ENCODE measurements at regions not wholly inside any gene's neighbourhood (a gene's known extent, or its start where the extent isn't known, plus 50 kb on each side); places are given as distances from the start of the nearest gene placed in this dataset.

GRCh38 chr5:58246461-58246944 is 213.4 kb downstream of the PLK2 start:
- DNase-seq = no peak

DNA sequence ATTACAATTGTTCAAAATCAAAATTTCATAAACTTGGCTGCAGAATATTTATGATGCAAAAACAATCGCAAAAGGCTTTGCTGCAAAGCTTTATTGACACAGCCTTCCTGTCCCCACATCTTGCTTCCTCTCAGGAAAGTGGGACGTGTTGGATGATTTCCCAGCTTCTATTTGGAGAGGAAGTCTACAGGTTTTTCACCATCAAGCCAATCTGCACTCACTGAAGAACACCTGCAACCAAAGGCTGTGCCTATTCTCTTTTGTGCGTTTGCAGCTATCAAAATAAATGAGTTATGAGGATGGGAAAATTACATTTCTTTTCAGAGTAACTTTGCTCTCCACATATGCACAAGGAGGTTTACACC is 214.4 kb downstream of the PLK2 start:
- DNase-seq = no peak

DNA sequence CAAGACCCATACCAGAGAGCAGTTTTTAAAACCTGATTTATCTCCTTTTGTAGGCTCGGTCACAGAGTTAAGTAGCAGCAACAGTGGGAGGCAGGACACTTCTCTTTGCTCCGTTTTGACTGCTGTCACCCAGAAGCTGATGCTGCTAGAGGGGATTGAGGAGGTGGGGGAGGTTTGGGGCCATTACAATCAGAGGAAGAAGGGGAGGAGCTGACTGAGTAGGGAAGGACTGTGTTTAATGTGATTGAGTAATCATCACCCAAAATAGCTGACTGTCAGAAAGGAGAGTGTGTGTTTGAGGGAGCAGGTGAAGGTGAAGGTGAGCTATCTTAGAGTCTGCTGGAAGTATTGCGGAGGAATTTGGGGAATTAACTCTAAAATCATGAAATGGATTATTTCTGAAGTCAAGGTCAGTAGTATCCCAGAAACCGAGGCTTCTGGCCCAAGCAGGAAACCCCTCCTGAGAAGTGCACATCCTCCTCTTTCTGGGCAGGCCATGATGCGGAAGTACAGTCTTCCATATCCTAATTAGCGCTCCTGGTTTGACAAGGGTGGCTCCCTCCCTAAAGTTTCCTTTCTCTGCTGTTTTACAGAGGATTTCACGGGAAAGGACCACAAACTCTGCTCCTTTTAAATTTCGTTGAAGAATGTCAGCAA is 214.9 kb downstream of the PLK2 start:
- DNase-seq = no peak

GRCh38 chr5:58241389-58241788 is 218.5 kb downstream of the PLK2 start:
- no peak for DNase-seq

DNA sequence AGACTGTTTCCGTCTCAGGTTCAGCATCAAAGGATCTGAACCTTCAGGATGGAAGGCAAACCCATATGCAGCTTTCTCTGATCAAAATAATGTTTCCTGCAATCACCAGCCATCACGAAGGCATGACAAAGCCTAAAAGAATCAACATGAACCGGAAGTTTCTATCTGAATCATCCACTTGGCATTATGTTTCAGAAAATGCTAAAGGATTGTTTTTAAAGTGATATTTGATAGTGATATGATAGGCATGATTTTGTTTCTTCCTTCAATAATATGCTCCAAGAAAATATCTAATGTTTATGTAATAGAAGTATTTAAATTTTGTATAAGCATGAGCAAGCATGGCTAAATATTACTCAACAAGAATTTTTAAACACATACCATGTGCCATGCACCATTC is 219.6 kb downstream of the PLK2 start:
- no peak for DNase-seq

DNA sequence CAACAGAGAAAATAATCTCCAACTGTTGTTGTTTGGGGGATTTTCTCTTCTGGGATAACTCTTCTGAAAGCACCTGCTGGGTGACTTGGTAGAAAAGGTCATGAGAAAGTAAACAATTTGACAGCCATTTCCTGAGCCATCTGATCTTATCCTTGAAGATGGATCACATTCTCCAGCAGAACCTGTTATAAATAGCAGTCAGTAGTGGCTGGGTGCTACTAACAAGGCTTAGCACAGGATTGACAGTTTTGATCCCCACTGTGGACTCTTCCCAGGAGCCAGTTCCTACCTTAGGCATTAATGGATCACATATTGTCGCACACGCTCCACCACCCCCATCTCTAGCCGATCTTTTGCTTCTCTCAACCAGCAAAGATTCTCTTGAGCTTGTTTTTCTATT is 220.2 kb downstream of the PLK2 start:
- no peak for DNase-seq

DNA sequence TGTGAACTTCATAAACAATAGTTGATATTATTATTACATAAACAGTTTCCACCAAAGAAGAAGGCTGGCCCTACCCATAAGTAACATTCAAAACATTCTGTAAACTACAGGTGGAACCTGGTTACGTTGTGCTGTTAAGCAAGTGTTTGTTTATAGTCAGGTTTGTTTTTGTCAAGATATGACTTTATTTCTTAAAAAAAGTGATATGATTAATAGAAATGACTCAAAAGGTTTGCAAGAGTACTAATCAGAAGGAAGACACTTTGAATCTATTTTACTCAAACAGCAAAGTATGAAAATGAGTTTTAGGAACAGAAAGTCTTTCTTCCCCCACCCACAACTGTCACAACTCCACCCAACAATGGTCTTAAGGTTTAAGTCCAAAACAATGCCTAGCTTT is 220.8 kb downstream of the PLK2 start:
- no peak for DNase-seq

- no peak for DNase-seq
Observed at GRCh38 chr5:58236498-58236897, 223.4 kb downstream of the PLK2 start.

DNA sequence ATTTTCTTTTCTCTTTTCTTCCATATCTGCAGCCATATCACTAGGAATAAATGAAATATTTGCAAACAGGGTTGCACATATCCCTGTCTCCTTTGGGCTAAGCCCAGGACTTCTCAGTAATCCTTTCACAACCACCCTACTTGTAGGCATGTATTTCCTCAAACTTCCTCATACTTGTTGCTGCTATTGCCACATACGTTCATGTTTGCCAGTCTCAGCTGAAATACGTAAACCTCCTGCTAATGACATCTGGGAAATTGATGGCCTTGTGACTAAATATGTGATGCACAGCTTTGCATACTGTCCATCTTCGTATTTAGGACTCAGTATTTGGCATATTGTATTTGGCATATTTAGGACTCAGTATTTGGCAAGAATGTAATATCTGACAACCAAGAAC is 224.6 kb downstream of the PLK2 start:
- DNase-seq = no peak

GRCh38 chr5:58232130-58232529 is 227.8 kb downstream of the PLK2 start:
- DNase-seq = no peak

DNA sequence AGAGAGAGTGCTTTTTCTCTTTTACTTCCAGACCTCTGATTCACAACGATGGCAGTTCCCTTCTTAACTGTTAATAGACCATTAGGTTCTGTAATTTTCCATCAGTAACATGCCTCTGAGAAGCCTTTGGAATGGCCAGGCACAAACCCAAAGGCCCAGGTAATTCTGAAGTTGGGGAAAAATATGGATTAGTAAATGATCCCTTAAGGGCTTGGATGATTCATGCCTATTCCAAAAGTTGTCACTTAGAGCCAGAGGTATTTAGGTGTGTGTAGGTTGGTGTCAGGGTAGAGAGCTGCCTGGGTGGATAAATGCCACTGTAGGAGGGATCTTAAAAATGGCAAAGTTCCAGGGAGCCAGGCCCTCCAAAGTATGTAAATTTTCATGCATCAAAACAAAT is 228.8 kb downstream of the PLK2 start:
- DNase-seq = no peak

DNA sequence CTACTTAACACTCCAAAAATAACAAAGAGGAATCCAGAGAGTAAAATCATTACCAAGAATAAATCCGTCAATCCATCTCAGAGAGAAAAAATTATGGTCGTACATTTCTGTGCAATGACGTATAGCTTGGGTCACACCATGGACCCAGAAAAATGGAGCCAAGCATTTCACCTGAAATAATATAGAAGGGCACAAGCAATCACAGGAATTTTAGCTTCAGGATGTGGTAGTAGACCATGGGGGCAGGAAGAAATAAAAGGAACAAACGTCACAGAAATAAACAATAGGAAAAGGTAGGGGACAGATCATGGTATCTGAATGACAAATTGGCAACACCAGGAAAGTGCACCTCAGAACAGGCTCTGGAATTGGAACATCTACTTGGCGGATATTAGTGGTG is 231.0 kb downstream of the PLK2 start:
- DNase-seq = no peak

DNA sequence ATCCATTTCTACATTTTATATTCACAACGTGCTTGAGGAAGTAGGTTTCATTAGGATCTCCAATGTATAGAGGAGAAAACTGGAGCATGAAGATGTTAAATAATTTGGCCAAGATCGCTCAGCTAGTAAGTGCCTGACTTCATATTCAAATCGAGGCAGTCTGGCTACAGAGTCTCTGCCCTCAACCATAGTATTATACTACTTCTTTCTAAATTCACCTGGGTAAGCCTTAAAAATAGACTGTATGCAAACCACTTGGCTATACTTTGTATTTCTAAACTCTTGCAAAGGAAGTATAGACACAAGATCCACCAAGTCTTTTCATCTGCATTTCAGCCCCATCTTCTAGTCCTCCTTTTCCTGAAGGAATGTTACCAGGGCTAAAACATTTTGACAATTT is 232.0 kb downstream of the PLK2 start:
- DNase-seq = no peak

DNA sequence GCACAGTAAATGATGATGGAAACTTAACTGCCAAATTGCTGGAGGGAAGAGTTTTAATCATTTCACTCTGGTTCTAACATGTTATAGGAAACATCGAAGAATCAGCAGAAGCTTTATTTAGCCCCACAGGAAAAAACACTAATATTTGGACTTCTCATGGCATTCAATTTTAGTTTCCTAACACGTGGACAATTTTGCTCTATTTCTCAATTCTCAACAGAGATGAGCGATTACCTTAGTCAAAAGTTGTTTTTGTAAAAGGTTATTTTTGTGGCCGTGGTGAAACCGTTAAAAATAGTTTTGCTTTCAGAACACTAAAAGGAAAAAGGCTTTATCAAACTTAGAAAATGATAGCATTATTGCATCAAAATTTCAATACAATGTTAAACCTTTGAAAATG is 235.2 kb downstream of the PLK2 start:
- DNase-seq = no peak

GRCh38 chr5:58224221-58224620 is 235.7 kb downstream of the PLK2 start:
- no peak for DNase-seq

DNA sequence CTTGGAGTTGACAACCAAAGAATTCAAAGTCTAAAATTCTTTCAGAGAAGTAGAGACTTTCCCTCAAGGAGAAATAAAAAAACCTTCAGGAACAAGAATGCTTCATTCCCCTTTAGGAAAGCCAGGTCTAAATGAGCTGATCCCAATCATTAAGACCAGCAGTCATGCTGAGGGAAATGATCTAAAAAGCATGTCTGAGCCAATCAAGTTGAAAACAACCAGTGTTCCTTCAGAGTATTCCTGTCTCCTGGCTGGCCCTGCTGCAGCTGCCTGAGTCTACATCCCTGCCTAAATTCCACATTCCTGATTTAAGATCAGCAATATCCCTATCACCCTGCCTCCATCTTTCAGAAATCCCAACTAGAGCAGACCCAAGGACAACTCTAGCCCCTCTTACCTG is 244.5 kb downstream of the PLK2 start:
- no peak for DNase-seq

DNA sequence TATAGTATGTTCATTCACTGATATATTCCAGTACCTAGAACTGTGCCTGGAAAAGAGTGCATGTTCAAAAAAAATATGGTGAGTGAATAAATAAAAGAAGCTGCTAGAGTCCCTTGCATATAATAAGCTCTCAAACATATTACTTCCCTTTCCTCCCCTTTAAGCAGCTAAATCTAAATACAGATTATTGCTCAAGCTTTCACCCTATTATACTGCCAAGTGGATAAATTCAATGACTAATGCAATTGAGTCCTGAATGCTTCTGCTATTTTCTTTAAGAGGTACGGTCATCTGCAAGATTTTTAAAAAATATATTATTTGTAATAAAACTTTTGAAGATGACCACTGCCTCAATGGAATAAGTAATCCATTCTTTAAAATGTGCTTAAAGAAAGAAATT is 248.4 kb downstream of the PLK2 start:
- no peak for DNase-seq

DNA sequence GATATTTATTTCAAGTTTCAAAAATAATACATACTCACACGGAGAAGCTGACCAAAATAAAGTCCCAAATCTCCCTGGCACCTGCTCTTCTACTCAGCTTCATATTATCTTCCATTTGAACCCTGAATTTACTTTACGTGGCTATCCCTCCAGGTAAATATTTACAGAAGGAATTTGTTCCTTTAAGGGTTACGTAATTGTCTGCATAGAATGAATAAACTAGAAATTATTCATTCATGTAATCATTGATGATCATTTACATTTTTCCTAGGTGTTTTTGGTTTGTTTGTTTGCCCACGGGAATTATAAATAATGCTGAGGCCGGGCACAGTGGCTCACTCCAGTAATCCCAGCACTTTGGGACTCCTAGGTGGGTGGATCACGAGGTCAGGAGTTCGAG is 251.2 kb downstream of the PLK2 start:
- no peak for DNase-seq

DNA sequence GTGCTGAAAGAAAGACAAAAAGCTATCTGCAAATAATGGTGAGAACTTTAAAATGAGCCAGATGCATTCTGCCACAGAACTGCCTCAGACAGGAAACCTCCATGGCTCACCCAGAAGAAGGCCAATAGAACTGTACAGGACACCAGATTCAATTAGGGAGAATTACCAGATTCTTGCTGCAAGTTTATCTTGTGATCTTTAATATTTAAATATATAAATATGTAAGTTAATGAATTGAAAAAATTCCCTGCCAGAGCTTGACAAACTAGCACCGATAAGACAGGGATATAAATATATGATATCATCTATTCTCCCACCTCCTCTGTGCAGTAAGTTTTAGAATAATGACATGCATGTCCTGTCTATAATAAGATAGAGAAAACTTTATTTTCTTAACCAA is 252.8 kb downstream of the PLK2 start:
- no peak for DNase-seq

- no peak for DNase-seq
Observed at GRCh38 chr5:58204966-58205365, 254.9 kb downstream of the PLK2 start.

- no peak for DNase-seq
Observed at GRCh38 chr5:58202941-58203444, 256.9 kb downstream of the PLK2 start.

GRCh38 chr5:58201922-58202648 is 257.8 kb downstream of the PLK2 start:
- no peak for DNase-seq

DNA sequence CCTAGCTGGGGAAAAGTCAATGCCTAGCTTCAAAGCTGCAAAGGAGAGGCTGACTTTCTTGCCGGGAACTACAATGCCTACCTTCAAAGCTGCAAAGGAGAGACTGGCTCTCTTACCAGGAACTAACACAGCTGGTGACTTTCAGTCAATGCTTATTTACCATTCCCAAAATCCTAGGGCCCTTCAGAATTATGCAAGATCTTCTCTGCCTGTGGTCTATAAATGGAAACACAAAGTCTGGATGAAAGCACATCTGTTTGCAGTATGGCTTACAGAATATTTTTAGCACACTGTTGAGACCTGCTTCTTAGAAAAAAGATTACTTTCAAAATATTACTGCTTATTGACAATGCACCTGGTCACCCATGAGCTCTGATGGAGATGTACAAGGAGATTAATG is 259.4 kb downstream of the PLK2 start:
- DNase-seq = no peak

- DNase-seq = no peak
Observed at GRCh38 chr5:58199087-58199486, 260.8 kb downstream of the PLK2 start.

DNA sequence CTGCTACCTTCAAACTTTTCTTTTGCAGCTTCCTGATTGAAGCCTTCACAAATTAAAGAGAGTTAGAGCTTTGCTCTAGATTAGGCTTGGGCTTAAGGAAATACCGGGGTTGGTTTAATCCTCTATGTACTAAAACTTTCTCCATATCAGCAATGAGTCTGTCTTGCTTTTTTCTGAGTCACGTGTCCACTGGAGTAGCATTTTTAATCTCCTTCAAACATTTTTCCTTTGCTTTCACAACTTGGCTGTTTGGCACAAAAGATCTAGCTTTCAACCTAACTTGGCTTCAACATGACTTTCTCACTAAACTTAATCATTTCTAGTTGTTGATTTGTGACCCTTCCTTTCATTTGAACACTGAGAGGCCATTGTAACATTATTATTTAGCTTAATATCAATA is 261.6 kb downstream of the PLK2 start:
- no peak for DNase-seq
